DOHH2 (cell line): ENCODE measurements at regions not wholly inside any gene's neighbourhood (a gene's known extent, or its start where the extent isn't known, plus 50 kb on each side); places are given as distances from the start of the nearest gene placed in this dataset.

Experiments used
- CTCF ChIP-seq: fragments of 200-600 bp; sonication (generic); IDR thresholded peaks from one replicate; pipeline ENCODE4 v1.5.1; 2014; ENCODE audit warnings: antibody characterized with exemption, mild to moderate bottlenecking, low read depth, low read length; ENCODE audit not compliant: poor library complexity, severe bottlenecking
- EZH2phosphoT487 ChIP-seq: fragments of 200-600 bp; sonication (generic); IDR thresholded peaks from 2 replicates; pipeline ENCODE4 v1.6.1; 2017; ENCODE audit warnings: borderline replicate concordance, mild to moderate bottlenecking, antibody characterized with exemption, low read length, moderate library complexity, mixed read lengths

GRCh38 chr3:132874701-132875100 lies 152.5 kb upstream of the NPHP3 start:
- TF ChIP-seq CTCF: no peak
- TF ChIP-seq EZH2phosphoT487: no peak
